ENCODE measurements at regions not wholly inside any gene's neighbourhood (a gene's known extent, or its start where the extent isn't known, plus 50 kb on each side); places are given as distances from the start of the nearest gene placed in this dataset.

GRCh38 chr7:22875470-22875869, 52.8 kb upstream of the TOMM7 start:
- TF ChIP-seq POLR2AphosphoS5 (IDR thresholded peaks at IDR 0.05; ENCODE audit: low read depth) (no peak), CTCF (conservative IDR thresholded peaks at IDR 0.05; ENCODE audit: low read depth in 2 of 2) (no peak), EZH2 (IDR thresholded peaks at IDR 0.05; ENCODE audit: low read depth, unreplicated experiment) (no peak), JUNB (IDR thresholded peaks at IDR 0.05; ENCODE audit: unreplicated experiment) (no peak), EZH2phosphoT487 (IDR thresholded peaks at IDR 0.05; ENCODE audit: unreplicated experiment) (no peak)
- TF ChIP-seq, protein P1, sequence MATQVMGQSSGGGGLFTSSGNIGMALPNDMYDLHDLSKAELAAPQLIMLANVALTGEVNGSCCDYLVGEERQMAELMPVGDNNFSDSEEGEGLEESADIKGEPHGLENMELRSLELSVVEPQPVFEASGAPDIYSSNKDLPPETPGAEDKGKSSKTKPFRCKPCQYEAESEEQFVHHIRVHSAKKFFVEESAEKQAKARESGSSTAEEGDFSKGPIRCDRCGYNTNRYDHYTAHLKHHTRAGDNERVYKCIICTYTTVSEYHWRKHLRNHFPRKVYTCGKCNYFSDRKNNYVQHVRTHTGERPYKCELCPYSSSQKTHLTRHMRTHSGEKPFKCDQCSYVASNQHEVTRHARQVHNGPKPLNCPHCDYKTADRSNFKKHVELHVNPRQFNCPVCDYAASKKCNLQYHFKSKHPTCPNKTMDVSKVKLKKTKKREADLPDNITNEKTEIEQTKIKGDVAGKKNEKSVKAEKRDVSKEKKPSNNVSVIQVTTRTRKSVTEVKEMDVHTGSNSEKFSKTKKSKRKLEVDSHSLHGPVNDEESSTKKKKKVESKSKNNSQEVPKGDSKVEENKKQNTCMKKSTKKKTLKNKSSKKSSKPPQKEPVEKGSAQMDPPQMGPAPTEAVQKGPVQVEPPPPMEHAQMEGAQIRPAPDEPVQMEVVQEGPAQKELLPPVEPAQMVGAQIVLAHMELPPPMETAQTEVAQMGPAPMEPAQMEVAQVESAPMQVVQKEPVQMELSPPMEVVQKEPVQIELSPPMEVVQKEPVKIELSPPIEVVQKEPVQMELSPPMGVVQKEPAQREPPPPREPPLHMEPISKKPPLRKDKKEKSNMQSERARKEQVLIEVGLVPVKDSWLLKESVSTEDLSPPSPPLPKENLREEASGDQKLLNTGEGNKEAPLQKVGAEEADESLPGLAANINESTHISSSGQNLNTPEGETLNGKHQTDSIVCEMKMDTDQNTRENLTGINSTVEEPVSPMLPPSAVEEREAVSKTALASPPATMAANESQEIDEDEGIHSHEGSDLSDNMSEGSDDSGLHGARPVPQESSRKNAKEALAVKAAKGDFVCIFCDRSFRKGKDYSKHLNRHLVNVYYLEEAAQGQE (IDR thresholded peaks at IDR 0.05; ENCODE audit: unreplicated experiment) = no peak
- TF ChIP-seq, protein P2, sequence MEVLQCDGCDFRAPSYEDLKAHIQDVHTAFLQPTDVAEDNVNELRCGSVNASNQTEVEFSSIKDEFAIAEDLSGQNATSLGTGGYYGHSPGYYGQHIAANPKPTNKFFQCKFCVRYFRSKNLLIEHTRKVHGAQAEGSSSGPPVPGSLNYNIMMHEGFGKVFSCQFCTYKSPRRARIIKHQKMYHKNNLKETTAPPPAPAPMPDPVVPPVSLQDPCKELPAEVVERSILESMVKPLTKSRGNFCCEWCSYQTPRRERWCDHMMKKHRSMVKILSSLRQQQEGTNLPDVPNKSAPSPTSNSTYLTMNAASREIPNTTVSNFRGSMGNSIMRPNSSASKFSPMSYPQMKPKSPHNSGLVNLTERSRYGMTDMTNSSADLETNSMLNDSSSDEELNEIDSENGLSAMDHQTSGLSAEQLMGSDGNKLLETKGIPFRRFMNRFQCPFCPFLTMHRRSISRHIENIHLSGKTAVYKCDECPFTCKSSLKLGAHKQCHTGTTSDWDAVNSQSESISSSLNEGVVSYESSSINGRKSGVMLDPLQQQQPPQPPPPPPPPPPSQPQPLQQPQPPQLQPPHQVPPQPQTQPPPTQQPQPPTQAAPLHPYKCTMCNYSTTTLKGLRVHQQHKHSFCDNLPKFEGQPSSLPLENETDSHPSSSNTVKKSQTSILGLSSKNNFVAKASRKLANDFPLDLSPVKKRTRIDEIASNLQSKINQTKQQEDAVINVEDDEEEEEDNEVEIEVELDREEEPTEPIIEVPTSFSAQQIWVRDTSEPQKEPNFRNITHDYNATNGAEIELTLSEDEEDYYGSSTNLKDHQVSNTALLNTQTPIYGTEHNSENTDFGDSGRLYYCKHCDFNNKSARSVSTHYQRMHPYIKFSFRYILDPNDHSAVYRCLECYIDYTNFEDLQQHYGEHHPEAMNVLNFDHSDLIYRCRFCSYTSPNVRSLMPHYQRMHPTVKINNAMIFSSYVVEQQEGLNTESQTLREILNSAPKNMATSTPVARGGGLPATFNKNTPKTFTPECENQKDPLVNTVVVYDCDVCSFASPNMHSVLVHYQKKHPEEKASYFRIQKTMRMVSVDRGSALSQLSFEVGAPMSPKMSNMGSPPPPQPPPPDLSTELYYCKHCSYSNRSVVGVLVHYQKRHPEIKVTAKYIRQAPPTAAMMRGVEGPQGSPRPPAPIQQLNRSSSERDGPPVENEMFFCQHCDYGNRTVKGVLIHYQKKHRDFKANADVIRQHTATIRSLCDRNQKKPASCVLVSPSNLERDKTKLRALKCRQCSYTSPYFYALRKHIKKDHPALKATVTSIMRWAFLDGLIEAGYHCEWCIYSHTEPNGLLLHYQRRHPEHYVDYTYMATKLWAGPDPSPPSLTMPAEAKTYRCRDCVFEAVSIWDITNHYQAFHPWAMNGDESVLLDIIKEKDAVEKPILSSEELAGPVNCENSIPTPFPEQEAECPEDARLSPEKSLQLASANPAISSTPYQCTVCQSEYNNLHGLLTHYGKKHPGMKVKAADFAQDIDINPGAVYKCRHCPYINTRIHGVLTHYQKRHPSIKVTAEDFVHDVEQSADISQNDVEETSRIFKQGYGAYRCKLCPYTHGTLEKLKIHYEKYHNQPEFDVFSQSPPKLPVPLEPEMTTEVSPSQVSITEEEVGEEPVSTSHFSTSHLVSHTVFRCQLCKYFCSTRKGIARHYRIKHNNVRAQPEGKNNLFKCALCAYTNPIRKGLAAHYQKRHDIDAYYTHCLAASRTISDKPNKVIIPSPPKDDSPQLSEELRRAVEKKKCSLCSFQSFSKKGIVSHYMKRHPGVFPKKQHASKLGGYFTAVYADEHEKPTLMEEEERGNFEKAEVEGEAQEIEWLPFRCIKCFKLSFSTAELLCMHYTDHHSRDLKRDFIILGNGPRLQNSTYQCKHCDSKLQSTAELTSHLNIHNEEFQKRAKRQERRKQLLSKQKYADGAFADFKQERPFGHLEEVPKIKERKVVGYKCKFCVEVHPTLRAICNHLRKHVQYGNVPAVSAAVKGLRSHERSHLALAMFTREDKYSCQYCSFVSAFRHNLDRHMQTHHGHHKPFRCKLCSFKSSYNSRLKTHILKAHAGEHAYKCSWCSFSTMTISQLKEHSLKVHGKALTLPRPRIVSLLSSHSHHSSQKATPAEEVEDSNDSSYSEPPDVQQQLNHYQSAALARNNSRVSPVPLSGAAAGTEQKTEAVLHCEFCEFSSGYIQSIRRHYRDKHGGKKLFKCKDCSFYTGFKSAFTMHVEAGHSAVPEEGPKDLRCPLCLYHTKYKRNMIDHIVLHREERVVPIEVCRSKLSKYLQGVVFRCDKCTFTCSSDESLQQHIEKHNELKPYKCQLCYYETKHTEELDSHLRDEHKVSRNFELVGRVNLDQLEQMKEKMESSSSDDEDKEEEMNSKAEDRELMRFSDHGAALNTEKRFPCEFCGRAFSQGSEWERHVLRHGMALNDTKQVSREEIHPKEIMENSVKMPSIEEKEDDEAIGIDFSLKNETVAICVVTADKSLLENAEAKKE (CRISPR knock-in tag; IDR thresholded peaks at IDR 0.05) = no peak
